ENCODE measurements at regions not wholly inside any gene's neighbourhood (a gene's known extent, or its start where the extent isn't known, plus 50 kb on each side); places are given as distances from the start of the nearest gene placed in this dataset.

DNA sequence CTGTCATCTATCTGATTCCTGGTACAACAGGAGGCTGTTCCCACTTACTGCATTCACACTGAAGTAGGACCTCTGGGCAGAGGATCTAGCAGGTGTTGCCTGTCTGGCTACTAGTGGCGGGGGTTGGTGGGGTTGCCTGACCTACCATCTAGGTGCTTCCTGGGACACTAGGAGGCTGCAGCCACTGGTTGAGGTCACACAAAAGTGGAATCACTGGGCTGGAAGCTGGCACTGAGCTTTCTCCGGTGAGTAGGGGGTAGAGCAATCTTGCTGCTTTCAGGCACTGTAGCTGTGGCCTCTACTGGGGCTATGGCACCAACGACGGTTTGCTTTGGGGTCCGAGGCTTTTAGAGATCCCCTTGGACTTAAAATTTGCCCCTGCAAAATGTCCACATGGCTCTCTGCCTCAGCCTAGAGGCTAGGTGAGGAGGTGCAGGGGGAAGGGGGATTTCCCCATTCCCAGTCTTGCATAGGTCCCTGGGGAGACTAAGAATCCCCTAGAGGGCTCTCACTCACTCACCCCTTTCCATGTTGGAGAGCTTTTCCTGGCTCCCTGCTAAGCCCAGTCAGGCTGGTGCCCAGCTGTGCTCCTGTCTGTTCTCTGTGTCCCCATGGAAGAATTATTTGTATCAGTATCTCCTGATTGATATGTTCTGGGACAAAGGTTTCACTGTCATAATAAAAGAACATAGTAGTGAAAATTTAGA, 397.7 kb upstream of the EPHA6 start:
- TF ChIP-seq, protein P1, sequence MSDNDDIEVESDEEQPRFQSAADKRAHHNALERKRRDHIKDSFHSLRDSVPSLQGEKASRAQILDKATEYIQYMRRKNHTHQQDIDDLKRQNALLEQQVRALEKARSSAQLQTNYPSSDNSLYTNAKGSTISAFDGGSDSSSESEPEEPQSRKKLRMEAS (IDR thresholded peaks at IDR 0.05) = no peak
- TF ChIP-seq, protein P2, sequence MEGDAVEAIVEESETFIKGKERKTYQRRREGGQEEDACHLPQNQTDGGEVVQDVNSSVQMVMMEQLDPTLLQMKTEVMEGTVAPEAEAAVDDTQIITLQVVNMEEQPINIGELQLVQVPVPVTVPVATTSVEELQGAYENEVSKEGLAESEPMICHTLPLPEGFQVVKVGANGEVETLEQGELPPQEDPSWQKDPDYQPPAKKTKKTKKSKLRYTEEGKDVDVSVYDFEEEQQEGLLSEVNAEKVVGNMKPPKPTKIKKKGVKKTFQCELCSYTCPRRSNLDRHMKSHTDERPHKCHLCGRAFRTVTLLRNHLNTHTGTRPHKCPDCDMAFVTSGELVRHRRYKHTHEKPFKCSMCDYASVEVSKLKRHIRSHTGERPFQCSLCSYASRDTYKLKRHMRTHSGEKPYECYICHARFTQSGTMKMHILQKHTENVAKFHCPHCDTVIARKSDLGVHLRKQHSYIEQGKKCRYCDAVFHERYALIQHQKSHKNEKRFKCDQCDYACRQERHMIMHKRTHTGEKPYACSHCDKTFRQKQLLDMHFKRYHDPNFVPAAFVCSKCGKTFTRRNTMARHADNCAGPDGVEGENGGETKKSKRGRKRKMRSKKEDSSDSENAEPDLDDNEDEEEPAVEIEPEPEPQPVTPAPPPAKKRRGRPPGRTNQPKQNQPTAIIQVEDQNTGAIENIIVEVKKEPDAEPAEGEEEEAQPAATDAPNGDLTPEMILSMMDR (IDR thresholded peaks at IDR 0.05; ENCODE audit: low read depth, low read length, missing input control) = no peak
- no peak for TF ChIP-seq JUND (IDR thresholded peaks at IDR 0.05)
- TF ChIP-seq, protein P3, sequence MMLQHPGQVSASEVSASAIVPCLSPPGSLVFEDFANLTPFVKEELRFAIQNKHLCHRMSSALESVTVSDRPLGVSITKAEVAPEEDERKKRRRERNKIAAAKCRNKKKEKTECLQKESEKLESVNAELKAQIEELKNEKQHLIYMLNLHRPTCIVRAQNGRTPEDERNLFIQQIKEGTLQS (IDR thresholded peaks at IDR 0.05) = no peak
- TF ChIP-seq RAD21 (IDR thresholded peaks at IDR 0.05) = no peak
- TF ChIP-seq, protein P4, sequence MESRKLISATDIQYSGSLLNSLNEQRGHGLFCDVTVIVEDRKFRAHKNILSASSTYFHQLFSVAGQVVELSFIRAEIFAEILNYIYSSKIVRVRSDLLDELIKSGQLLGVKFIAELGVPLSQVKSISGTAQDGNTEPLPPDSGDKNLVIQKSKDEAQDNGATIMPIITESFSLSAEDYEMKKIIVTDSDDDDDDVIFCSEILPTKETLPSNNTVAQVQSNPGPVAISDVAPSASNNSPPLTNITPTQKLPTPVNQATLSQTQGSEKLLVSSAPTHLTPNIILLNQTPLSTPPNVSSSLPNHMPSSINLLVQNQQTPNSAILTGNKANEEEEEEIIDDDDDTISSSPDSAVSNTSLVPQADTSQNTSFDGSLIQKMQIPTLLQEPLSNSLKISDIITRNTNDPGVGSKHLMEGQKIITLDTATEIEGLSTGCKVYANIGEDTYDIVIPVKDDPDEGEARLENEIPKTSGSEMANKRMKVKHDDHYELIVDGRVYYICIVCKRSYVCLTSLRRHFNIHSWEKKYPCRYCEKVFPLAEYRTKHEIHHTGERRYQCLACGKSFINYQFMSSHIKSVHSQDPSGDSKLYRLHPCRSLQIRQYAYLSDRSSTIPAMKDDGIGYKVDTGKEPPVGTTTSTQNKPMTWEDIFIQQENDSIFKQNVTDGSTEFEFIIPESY (IDR thresholded peaks at IDR 0.05) = no peak
- no peak for TF ChIP-seq TAF1 (conservative IDR thresholded peaks at IDR 0.05)
- no peak for TF ChIP-seq SP1 (IDR thresholded peaks at IDR 0.05)
